GM12865 (cell line): ENCODE measurements at regions not wholly inside any gene's neighbourhood (a gene's known extent, or its start where the extent isn't known, plus 50 kb on each side); places are given as distances from the start of the nearest gene placed in this dataset.

Experiments
- DNase-seq: peaks from one replicate; pipeline ENCODE4 v3.0.0; 2010; ENCODE audit warnings: low read depth
- H3K4me3 ChIP-seq: 2 replicates; pipeline ENCODE4 v1.5.1; 2011; ENCODE audit warnings: mild to moderate bottlenecking, low read depth, low read length, control low read depth
- TF ChIP-seq, protein P1 (sequence below): IDR thresholded peaks from 2 replicates; pipeline ENCODE4 v1.5.1; 2011; ENCODE audit warnings: low read length, control low read depth, low read depth, inconsistent platforms; ENCODE audit not compliant: insufficient read depth; ENCODE audit errors: missing control alignments

GRCh38 chr18:41146301-41146700 is 808.7 kb upstream of the PIK3C3 start:
- no peak overlapping the region for H3K4me3 ChIP-seq
- DNase-seq: no peak
- TF ChIP-seq, protein P1, sequence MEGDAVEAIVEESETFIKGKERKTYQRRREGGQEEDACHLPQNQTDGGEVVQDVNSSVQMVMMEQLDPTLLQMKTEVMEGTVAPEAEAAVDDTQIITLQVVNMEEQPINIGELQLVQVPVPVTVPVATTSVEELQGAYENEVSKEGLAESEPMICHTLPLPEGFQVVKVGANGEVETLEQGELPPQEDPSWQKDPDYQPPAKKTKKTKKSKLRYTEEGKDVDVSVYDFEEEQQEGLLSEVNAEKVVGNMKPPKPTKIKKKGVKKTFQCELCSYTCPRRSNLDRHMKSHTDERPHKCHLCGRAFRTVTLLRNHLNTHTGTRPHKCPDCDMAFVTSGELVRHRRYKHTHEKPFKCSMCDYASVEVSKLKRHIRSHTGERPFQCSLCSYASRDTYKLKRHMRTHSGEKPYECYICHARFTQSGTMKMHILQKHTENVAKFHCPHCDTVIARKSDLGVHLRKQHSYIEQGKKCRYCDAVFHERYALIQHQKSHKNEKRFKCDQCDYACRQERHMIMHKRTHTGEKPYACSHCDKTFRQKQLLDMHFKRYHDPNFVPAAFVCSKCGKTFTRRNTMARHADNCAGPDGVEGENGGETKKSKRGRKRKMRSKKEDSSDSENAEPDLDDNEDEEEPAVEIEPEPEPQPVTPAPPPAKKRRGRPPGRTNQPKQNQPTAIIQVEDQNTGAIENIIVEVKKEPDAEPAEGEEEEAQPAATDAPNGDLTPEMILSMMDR: no peak

DNA sequence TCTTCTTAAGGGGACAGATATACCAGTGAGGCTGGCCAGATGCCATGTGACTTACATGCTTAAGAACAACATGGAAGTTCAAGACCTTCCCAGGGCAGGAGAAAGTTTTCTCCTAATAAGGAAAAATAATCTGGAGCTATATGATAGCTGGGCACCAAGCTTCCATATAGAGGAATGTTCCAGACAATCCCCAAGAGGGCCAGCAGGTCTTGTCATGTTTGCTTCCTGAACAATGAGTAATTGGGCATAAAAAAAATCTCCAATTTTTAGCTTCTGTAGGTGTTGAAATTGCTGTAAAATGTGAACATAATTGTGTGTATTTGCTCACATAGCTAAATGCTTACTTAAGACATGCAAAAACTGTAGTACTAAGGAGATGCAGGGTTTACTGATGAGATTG is 809.5 kb upstream of the PIK3C3 start:
- DNase-seq: no peak
- TF ChIP-seq, protein P1: no peak
- no peak overlapping the region for H3K4me3 ChIP-seq

GRCh38 chr18:41144441-41144840 is 810.6 kb upstream of the PIK3C3 start:
- TF ChIP-seq, protein P1: no peak
- H3K4me3 ChIP-seq: no peak overlapping the region
- DNase-seq: no peak

- H3K4me3 ChIP-seq: no peak overlapping the region
- DNase-seq: no peak
- TF ChIP-seq, protein P1: no peak
These were observed 814.5 kb upstream of the PIK3C3 start for GRCh38 chr18:41140506-41140905.

GRCh38 chr18:41135146-41135545 is 819.9 kb upstream of the PIK3C3 start:
- no peak overlapping the region for H3K4me3 ChIP-seq
- DNase-seq: no peak
- TF ChIP-seq, protein P1: no peak

GRCh38 chr18:41134426-41134825 is 820.6 kb upstream of the PIK3C3 start:
- no peak overlapping the region for H3K4me3 ChIP-seq
- TF ChIP-seq, protein P1: no peak
- DNase-seq: no peak

DNA sequence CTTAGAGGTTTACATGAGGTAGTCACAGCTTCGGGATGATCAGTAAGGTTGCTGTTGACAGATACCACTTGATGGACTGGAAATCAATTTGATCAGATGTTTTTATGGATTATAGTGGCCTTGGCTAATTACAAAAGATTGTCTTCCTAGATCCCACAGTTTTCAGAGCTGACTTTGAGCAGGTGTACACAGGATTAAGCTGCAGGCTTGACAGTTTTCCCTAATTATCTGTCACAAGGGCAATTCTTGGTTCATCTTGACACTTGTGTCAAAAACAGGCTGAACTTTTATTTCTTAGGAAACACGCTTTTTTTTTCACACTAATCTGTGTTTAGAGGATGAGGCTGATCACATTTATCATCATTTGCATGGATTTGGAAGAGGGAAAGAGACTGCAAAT is 824.0 kb upstream of the PIK3C3 start:
- TF ChIP-seq, protein P1: no peak
- DNase-seq: no peak
- H3K4me3 ChIP-seq: no peak overlapping the region
